HG02588 (cell line): ENCODE measurements at regions not wholly inside any gene's neighbourhood (a gene's known extent, or its start where the extent isn't known, plus 50 kb on each side); places are given as distances from the start of the nearest gene placed in this dataset.
"Not testable (repeated sequence)": the region's sequence is repeated elsewhere in the genome, so short reads cannot be mapped to it uniquely, and the experiment has no call there.

Source experiments
- ATAC-seq: cut with Tn5 transposase; IDR thresholded peaks from one replicate; pipeline ENCODE4 v1.9.1; 2021; ENCODE audit warnings: mild to moderate bottlenecking, moderate library complexity; ENCODE audit not compliant: unreplicated experiment

DNA sequence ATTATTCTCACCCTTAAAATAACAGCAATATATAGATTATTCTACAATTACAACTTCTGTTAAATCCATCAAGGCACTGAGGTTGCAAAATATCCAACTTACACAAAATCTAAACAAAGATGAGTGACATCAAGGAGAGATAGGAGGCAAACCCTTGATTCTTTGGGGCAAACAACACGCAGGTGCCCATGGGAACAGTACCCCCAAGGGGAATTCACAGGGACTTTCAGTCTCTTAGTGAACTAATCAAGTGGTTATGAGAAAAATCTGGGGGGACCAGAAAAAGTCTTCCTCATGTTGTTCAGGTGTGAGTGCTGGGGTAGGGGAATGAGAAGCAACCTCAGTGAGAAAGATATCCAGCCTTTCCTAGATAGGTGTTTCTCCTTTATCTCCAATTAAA, 1107.9 kb downstream of the PLA2G4A start:
- no peak for ATAC-seq

DNA sequence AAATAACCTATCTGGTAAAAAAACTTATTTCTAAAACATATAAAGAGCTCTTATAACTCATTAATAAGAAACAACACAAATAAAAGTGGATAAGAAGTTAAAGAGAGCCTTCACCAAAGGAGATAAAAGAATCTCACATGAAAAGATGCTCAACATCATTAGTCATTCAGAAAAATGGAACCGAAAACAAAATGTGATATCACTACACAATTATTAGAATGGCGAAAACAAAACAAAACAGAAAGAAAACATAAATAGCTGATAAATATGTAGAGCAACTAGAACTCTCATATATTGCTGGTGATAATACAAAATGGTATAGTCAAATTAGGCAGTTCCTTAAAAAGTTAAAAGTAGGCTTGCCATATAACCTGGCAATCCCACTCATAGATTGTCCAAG, 1109.3 kb downstream of the PLA2G4A start:
- ATAC-seq = no peak

DNA sequence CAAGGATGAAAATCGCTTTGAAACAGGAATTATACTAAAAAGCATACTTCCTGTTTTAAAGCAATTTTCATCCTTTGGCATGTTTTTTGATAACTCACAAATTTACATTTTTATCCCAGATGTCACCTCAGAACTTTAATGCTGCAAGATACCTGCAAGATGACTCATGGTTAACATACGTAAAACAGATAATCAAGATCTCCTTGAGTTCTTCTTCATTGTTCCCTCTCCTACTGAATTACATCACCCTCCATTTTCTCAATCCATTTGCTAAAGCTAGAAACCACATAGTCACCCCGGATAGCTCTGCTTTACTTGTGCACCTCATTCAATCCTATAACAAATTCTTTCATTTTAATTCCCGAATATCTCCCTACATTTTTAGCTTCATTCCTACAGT, 1114.2 kb downstream of the PLA2G4A start:
- ATAC-seq = no peak

DNA sequence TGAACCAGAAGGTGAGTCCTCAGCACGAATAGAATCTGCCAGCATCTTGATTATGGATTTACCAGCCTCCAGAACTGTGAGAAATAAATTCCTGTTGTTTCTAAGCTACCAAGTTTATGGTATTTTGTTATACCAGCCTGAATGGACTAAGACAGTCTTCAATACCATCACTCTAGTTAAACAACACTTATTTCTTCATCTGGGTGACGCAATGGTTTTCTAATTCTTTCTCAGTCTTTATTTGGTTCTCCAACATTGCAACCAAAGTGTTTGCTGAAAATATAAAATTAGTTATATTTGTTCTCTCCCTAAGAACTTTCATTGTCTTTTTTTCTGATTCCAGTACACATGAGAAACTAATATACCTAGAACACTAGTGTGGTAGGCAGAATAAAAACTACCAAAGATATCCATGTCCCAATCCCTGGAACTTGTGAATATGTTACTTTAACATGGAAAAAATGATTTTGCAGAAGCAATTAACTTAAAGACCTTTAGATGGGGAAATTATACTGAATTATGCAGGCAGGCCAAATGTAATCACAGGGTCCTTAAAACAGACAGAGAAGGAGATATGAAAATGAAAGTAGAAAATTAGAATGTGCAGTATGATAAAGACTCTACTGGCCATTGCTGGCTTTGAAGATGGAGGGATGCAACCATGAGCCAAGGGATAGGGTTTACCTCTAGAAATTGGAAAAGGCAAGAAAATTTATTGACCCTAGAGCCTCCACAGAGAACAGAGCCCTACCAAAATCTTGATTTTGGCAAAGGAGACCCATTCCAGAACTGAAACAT, 1115.1 kb downstream of the PLA2G4A start:
- ATAC-seq = peak; percentile 51

DNA sequence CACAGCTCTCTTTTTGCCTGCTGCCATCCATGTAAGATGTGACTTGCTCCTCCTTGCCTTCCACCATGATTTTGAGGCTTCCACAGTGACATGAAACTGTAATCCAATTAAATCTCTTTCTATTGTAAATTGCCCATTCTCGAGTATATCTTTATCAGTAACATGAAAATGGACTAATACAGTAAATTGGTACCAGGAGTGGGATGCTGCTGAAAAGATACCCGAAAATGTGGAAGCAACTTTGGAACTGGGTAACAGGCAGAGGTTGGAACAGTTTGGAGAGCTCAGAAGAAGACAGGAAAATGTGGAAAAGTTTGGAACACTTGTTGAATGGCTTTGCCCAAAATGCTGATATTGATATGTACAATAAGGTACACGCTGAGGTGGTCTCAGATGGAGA, 1117.9 kb downstream of the PLA2G4A start:
- not testable (repeated sequence) for ATAC-seq

- ATAC-seq = no peak
These were observed 1118.6 kb downstream of the PLA2G4A start for GRCh38 chr1:187947359-187947758.

GRCh38 chr1:187948170-187948794, 1119.5 kb downstream of the PLA2G4A start:
- no peak for ATAC-seq

DNA sequence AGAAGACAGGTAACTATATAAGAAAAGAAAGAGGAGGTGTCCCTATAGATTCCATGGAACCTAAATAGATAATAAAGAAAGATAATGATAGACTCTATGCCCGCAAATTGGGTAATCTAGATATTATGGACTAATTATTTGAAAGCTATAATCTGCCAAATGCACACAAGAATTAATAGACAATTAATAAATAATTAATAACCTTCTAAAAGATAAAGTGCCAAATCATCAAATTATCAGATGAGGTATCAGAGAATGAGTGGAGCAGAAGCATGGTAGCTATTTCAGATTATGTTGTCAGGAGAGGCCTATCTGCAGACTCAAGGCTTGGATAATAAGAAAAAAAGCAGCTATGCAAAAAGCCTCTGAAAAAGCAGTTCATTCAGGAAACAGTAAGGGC, 1120.8 kb downstream of the PLA2G4A start:
- no peak for ATAC-seq

DNA sequence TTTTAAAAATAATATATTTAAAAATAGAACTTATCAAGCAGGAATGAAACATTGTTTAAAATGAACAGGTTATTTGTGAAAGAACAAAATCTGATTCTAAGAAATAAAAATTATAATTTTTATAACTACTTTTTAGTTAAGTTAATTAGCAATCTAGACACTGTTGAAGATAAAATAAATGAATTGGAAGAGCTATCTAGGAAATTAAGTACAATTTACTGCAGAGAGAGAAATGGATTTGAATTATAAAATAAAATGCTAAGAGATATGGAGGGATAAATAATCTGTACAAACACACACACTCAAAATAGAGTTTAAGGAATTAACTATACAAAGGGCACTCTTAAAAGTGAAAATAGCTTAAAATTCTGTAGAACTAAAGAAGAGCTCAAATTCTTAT, 1123.1 kb downstream of the PLA2G4A start:
- no peak for ATAC-seq

DNA sequence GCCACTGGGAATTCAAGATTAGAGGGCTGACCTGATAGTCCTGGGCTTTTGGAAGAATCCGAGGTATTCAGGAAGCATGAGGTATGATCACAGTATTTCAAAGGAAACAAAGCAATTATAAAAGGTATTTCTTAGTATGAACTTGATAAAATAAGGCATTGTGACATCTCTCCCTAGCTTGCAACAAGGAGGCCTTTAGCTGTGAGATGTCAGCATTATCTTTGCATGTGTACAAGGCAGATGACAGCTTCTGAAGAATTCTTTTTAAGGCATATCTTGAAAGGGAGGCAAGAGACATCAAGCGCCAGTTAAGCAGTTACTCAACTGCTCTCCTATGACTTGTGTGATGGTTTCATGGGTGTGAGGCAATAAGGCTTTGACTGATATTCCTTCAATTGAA, 1123.7 kb downstream of the PLA2G4A start:
- ATAC-seq = no peak

DNA sequence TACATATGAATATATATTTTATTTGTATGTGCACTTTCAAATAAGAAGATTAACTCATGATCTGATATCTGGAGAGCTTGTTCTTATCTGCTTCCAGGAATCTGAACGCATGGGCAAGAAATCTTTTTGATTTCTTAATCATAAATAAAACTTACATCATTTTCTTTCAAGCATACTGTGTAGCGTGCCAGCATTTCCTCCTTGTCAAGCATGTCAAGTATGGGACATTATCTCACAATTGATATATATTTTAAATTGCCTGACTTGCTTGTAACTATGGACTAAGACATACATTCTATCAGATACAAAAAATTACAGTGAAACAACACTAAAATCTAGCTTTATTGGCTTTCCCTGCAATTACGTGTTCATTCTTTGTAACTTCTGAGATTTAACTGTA, 1128.2 kb downstream of the PLA2G4A start:
- ATAC-seq = no peak

GRCh38 chr1:187958207-187958606, 1129.5 kb downstream of the PLA2G4A start:
- ATAC-seq = no peak

DNA sequence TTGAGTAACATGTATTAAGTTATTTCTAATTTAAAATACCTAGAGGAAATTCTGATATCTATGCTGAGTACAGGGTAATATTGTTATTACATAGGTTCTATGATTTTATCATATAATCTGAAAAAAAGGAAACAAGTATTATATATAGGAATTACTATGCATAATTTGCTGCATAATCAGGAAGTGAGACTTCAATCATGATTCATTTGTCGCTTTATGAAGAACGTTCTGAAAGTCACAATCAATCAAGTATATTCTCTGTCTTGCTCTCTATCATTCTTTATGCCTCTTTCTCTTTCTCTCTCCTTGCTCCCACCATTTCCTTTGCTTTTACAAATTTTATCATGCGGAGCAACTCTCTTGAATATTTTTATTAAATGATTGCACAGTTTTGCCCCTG, 1130.3 kb downstream of the PLA2G4A start:
- no peak for ATAC-seq

GRCh38 chr1:187960125-187960638, 1131.4 kb downstream of the PLA2G4A start:
- ATAC-seq = no peak

DNA sequence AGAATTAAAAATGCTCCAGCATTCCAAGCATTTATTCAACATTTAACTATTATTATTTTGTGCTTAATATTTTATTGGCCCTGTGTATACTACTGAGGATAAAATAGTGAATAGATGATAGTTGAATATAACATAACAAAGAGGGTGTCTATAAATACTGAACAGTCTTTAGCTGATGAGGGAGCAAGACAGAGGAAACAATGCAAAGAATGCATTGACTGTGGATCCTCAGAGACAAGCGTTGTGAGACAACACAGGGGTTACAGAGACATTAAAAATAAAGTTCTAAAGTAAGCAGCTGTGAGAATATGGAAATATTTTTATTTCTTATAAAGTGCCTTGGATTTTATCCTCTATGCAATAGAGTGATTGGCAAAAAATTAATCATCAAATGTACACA, 1133.1 kb downstream of the PLA2G4A start:
- no peak for ATAC-seq

DNA sequence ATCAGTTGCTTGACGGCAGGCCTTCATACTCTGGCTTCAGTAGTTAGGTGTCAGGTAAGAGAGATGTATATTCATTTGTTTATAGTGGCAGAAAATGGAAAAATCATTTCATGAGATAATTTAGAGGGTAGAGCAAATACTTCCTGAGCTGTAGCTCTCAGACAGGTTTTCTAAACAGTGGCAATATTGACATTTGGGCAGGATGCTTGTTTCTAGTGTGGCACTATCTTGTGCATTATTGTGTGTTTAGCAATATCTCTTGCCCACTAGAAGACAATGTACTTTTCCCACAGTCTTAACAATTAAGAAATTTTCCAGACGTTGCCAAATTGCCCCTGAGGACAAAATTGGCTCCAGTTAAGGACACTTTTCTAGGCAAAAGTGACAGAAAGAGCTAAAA, 1143.1 kb downstream of the PLA2G4A start:
- no peak for ATAC-seq

DNA sequence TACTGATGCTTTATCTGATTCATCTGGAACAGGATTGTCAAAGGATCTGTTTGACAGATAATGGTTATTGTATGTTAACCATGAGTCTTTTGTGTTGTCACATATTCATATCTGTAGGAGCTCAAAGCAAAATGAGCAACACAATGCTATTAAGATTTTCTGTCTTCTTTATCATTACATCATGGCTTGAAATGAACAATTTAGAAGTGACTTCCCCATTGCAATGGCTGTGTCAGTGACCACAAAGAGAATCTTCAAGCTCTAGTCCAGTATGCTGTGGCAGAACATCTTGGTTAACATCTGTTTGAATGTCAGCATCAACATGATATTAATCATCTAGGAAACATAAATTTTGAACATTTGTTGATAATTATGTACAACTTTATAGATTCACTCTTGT, 1148.5 kb downstream of the PLA2G4A start:
- ATAC-seq = no peak

DNA sequence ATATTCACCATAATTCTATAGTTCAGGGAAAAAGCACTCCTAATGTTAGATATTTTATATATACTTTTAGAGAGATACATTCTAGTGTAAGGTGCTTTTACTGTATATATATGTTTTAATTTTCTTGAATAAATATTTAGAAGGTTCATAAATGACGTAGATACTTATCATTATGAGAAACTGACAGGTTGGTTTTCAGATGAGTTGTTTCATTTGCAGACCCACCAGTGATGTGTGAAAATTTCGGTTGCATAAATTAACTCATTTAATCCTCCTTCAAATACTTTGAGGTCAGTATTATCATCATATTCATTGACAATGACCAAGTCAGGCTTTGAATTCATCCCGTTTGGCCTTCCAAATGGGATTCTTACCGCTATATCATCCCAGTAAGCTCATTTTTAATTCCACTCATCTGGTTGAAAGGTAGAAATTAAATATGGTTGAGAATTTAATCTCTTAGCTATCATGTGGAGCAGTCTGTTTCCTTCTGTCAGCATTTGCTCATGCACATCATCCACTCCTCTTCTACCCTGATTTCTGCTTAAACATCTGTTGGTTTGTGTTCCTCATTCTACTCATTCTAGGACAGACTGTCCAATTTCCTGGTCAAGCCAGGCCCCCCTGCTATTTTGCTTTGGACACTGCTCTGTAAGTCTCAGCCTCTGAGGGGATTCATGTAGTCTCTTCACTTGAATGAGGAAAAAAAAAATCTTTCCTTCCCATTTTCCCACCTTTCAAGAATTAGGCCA, 1156.6 kb downstream of the PLA2G4A start:
- peak; percentile 43 for ATAC-seq

GRCh38 chr1:187985897-187986654, 1157.3 kb downstream of the PLA2G4A start:
- peak; percentile 84 for ATAC-seq

DNA sequence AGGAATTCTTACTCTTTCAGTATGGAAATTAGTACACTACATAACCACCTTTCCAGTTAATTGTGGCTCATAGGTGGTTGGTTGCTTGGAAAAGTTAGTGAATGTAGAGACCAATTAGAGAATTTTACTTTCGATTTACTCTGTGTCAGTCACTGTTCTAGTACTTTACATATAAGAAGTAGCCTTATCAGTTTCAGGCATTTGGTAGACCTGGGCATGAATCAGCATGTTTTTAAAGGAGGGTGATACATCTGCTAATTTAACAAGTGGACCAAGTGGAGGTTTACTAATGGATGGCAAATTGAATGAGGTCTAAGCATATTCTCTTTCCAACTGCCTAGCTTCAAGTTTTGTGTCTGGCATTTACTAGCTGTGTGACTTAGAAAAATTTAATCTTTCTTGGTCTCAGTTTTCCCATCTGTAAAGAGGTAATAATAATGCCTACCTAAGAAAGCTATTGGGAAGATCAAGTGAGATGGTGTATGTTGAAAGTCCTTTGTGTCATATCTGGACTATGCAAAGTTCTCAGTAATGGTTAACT, 1158.6 kb downstream of the PLA2G4A start:
- ATAC-seq = peak; percentile 41

- ATAC-seq = no peak
These were observed 1163.2 kb downstream of the PLA2G4A start for GRCh38 chr1:187991944-187992343.
